ENCODE measurements at regions not wholly inside any gene's neighbourhood (a gene's known extent, or its start where the extent isn't known, plus 50 kb on each side); places are given as distances from the start of the nearest gene placed in this dataset.

GRCh38 chrX:5449323-5449722 is 779.3 kb downstream of the NLGN4X start:
- H3K9ac ChIP-seq (ENCODE audit: control insufficient read depth, extremely low read depth, insufficient read depth, low read length): no peak overlapping the region
- no peaks in the 10 kb centered on the region for H3K36me3 ChIP-seq (ENCODE audit: control insufficient read depth in 2 of 2, extremely low read depth in 1 of 2, insufficient read depth in 2 of 2, low read length in 2 of 2)
- H3K79me2 ChIP-seq (ENCODE audit: control insufficient read depth, insufficient read depth, low read length): no peaks in the 10 kb centered on the region
- H3K4me3 ChIP-seq (ENCODE audit: control insufficient read depth in 2 of 3, extremely low read depth in 1 of 3, insufficient read depth in 2 of 3, low read depth in 1 of 3, low read length in 3 of 3): no peak overlapping the region
- no peaks in the 10 kb centered on the region for H3K9me1 ChIP-seq (ENCODE audit: control insufficient read depth, extremely low read depth, insufficient read depth, low read length)
- no peaks in the 10 kb centered on the region for H3K4me1 ChIP-seq (ENCODE audit: control insufficient read depth, extremely low read depth, insufficient read depth, low read length)
- H4K20me1 ChIP-seq (ENCODE audit: control insufficient read depth, extremely low read depth, insufficient read depth, low read length): no peaks in the 10 kb centered on the region
- dilution Hi-C loops (cut with MboI; ENCODE audit: extremely low pct_ligation_motif_present, low sequenced_read_pairs): no loop called here
- H2AFZ ChIP-seq (ENCODE audit: control insufficient read depth, low read length): no peak overlapping the region
- H3K27me3 ChIP-seq (ENCODE audit: control insufficient read depth, extremely low read depth, insufficient read depth, low read length): no peaks in the 10 kb centered on the region
- no peak for TF ChIP-seq EZH2 (IDR thresholded peaks at IDR 0.05; ENCODE audit: low read length)
- TF ChIP-seq, protein P1, sequence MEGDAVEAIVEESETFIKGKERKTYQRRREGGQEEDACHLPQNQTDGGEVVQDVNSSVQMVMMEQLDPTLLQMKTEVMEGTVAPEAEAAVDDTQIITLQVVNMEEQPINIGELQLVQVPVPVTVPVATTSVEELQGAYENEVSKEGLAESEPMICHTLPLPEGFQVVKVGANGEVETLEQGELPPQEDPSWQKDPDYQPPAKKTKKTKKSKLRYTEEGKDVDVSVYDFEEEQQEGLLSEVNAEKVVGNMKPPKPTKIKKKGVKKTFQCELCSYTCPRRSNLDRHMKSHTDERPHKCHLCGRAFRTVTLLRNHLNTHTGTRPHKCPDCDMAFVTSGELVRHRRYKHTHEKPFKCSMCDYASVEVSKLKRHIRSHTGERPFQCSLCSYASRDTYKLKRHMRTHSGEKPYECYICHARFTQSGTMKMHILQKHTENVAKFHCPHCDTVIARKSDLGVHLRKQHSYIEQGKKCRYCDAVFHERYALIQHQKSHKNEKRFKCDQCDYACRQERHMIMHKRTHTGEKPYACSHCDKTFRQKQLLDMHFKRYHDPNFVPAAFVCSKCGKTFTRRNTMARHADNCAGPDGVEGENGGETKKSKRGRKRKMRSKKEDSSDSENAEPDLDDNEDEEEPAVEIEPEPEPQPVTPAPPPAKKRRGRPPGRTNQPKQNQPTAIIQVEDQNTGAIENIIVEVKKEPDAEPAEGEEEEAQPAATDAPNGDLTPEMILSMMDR (optimal IDR thresholded peaks at IDR 0.05 in 1 of 3, IDR thresholded peaks at IDR 0.05 in 1 of 3, conservative IDR thresholded peaks at IDR 0.05 in 1 of 3; ENCODE audit: extremely low read depth in 1 of 3, insufficient read depth in 2 of 3, low read length in 3 of 3): no peak
- FAIRE-seq (no peak), DNase-seq (ENCODE audit: low read depth, low spot score) (no peak)
- no peaks in the 10 kb centered on the region for H3K9me3 ChIP-seq (ENCODE audit: control insufficient read depth, low read depth, low read length)
- H3K4me2 ChIP-seq (ENCODE audit: control insufficient read depth, extremely low read depth, insufficient read depth, low read depth, low read length): no peak overlapping the region
- no peak overlapping the region for H3K27ac ChIP-seq (ENCODE audit: control insufficient read depth, insufficient read depth, low read length)

GRCh38 chrX:5431823-5432222 is 796.8 kb downstream of the NLGN4X start:
- Histone ChIP-seq H4K20me1 (ENCODE audit: control insufficient read depth, extremely low read depth, insufficient read depth, low read length) (no peaks in the 10 kb centered on the region), H3K36me3 (ENCODE audit: control insufficient read depth in 2 of 2, extremely low read depth in 1 of 2, insufficient read depth in 2 of 2, low read length in 2 of 2) (no peaks in the 10 kb centered on the region), H3K27ac (ENCODE audit: control insufficient read depth, insufficient read depth, low read length) (no peak overlapping the region), H3K4me3 (ENCODE audit: control insufficient read depth in 2 of 3, extremely low read depth in 1 of 3, insufficient read depth in 2 of 3, low read depth in 1 of 3, low read length in 3 of 3) (no peak overlapping the region), H3K79me2 (ENCODE audit: control insufficient read depth, insufficient read depth, low read length) (no peaks in the 10 kb centered on the region), H3K27me3 (ENCODE audit: control insufficient read depth, extremely low read depth, insufficient read depth, low read length) (no peaks in the 10 kb centered on the region), H3K9ac (ENCODE audit: control insufficient read depth, extremely low read depth, insufficient read depth, low read length) (no peak overlapping the region), H3K4me1 (ENCODE audit: control insufficient read depth, extremely low read depth, insufficient read depth, low read length) (no peaks in the 10 kb centered on the region), H3K9me1 (ENCODE audit: control insufficient read depth, extremely low read depth, insufficient read depth, low read length) (no peaks in the 10 kb centered on the region), H3K4me2 (ENCODE audit: control insufficient read depth, extremely low read depth, insufficient read depth, low read depth, low read length) (no peak overlapping the region), H2AFZ (ENCODE audit: control insufficient read depth, low read length) (no peak overlapping the region), H3K9me3 (ENCODE audit: control insufficient read depth, low read depth, low read length) (peaks cover 1% of the 10 kb centered on the region)
- dilution Hi-C loops (cut with MboI; ENCODE audit: extremely low pct_ligation_motif_present, low sequenced_read_pairs): no loop called here
- DNase-seq (ENCODE audit: low read depth, low spot score) (no peak), FAIRE-seq (no peak)
- TF ChIP-seq, protein P1 (optimal IDR thresholded peaks at IDR 0.05 in 1 of 3, IDR thresholded peaks at IDR 0.05 in 1 of 3, conservative IDR thresholded peaks at IDR 0.05 in 1 of 3; ENCODE audit: extremely low read depth in 1 of 3, insufficient read depth in 2 of 3, low read length in 3 of 3): no peak
- TF ChIP-seq EZH2 (IDR thresholded peaks at IDR 0.05; ENCODE audit: low read length): no peak
